Effector memory CD8-positive, alpha-beta T cell (primary cell): ENCODE measurements at regions not wholly inside any gene's neighbourhood (a gene's known extent, or its start where the extent isn't known, plus 50 kb on each side); places are given as distances from the start of the nearest gene placed in this dataset.
A peak's percentile ranks its signal among the peaks of the same experiment; 100 is the strongest.

ENCODE experiments used
- ATAC-seq: fragments of 150-1000 bp; cut with Tn5 transposase; replicated peaks from 2 replicates; pipeline ENCODE4 v1.10.0; 2021; ENCODE audit warnings: mild to moderate bottlenecking, moderate library complexity
- DNase-seq, 3 experiments: peaks; one replicate each; pipeline ENCODE4 v3.0.0; 2021
- H3K27ac Mint-ChIP-seq, 2 donors: one replicate each; pipeline ENCODE4 v1.8.0; 2022; ENCODE audit warnings: mild to moderate bottlenecking in 2 of 2, mixed read lengths in 2 of 2, moderate library complexity in 2 of 2
- H3K27me3 Mint-ChIP-seq, 2 donors: one replicate each; pipeline ENCODE4 v1.8.0; 2022; ENCODE audit warnings: mixed read lengths in 2 of 2
- H3K36me3 Mint-ChIP-seq: one replicate; pipeline ENCODE4 v1.8.0; 2022; ENCODE audit warnings: mild to moderate bottlenecking, moderate library complexity, mixed read lengths; ENCODE audit not compliant: insufficient read depth
- H3K4me1 Mint-ChIP-seq, 2 donors: one replicate each; pipeline ENCODE4 v1.8.0; 2022; ENCODE audit warnings: low read depth in 2 of 2, mixed read lengths in 2 of 2
- H3K4me3 Mint-ChIP-seq, 2 donors: one replicate each; pipeline ENCODE4 v1.8.0; 2022; ENCODE audit warnings: mild to moderate bottlenecking in 2 of 2, mixed read lengths in 2 of 2, moderate library complexity in 2 of 2
- H3K9me3 Mint-ChIP-seq, 2 donors: one replicate each; pipeline ENCODE4 v1.8.0; 2022; ENCODE audit warnings: mixed read lengths in 2 of 2

- Mint-ChIP-seq H3K27ac (no peak overlapping the region), H3K9me3 (no peaks in the 10 kb centered on the region), H3K4me1 (no peaks in the 10 kb centered on the region), H3K36me3 (no peaks in the 10 kb centered on the region), H3K4me3 (no peak overlapping the region), H3K27me3 (peaks cover 0 to 54% of the 10 kb centered on the region in 2 donors)
- no peak for ATAC-seq
- DNase-seq = no peak
Measured at GRCh38 chr20:57946559-57947315, 236.9 kb upstream of the PMEPA1 start.

DNA sequence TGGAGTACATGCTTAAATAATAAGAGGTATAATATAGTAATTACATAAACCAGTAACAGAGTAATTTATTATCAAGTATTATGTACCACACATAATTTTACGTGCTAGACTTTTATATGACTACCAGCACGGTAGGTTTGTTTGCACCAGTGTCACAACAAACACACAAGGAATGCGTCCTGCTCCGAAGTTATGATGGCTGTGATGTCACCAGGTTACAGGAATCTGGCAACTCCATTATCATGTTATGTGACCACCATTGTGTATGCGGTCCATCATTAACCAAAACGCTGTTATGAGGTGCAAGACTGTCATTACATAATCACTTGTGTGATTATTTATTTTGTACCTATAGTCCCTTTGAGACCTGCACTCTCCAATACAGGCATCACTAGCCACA lies 235.2 kb upstream of the PMEPA1 start:
- no peak for DNase-seq
- Mint-ChIP-seq H3K27me3 (peaks cover 2 to 67% of the 10 kb centered on the region in 2 donors), H3K4me3 (no peak overlapping the region), H3K27ac (no peak overlapping the region), H3K36me3 (no peaks in the 10 kb centered on the region), H3K4me1 (no peaks in the 10 kb centered on the region), H3K9me3 (no peaks in the 10 kb centered on the region)
- ATAC-seq = no peak

GRCh38 chr20:57943950-57944349 lies 234.1 kb upstream of the PMEPA1 start:
- H3K4me3 Mint-ChIP-seq = no peak overlapping the region
- DNase-seq = no peak

GRCh38 chr20:57943291-57943690 lies 233.5 kb upstream of the PMEPA1 start:
- DNase-seq (no peak), ATAC-seq (no peak)
- H3K4me1 Mint-ChIP-seq = no peaks in the 10 kb centered on the region
- no peak overlapping the region for H3K27ac Mint-ChIP-seq
- no peaks in the 10 kb centered on the region for H3K36me3 Mint-ChIP-seq
- H3K27me3 Mint-ChIP-seq = peaks cover 6 to 67% of the 10 kb centered on the region in 2 donors
- H3K9me3 Mint-ChIP-seq = no peaks in the 10 kb centered on the region
- H3K4me3 Mint-ChIP-seq = no peak overlapping the region

More at GRCh38 chr20:57943950-57944349, 234.1 kb upstream of the PMEPA1 start:
- peak overlapping the region in 1 of 2 donors; percentile 38 for H3K27ac Mint-ChIP-seq
- ATAC-seq = no peak
- no peaks in the 10 kb centered on the region for H3K36me3 Mint-ChIP-seq
- no peaks in the 10 kb centered on the region for H3K4me1 Mint-ChIP-seq
- H3K9me3 Mint-ChIP-seq = no peaks in the 10 kb centered on the region
- peaks cover 6 to 67% of the 10 kb centered on the region in 2 donors for H3K27me3 Mint-ChIP-seq

DNA sequence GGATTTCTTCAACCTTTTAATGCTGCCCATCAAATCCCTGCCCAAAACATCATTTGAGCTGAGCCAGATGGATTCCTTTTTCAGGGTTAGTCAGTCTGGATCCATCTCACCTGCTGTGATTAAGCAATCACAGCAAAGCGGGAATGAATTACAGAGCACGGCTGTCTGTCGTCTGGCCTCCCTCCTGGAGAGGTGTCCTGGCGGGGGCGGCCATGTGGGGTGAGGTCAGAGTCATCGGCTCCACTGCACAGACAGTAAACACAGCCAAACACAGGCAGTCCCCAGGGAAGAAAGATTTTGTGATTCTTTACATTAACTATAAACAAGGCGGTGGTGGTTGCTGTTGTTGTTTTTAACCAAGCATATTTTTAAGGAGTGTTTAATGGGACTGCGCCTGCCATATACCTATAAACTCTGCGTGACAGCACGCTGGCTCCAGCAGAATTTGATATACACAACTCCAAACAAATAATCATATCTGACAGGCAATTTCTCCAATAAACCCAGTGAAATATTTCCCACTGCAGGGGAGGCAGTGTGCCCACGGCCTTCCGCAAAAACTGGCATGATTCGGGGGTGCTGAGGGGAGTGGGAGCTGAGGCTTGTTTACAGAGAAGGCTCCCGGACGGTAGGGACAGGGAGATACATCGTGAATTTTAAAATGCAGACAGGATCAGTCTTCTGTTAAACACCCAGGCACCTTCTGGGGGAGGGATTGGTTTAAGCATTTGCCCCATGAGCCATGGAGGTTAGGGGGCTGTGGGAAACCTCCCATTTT lies 232.0 kb upstream of the PMEPA1 start:
- no peaks in the 10 kb centered on the region for H3K9me3 Mint-ChIP-seq
- peaks cover 16 to 67% of the 10 kb centered on the region in 2 donors for H3K27me3 Mint-ChIP-seq
- H3K4me1 Mint-ChIP-seq = peaks cover 0 to 3% of the 10 kb centered on the region in 2 donors
- ATAC-seq (no peak), DNase-seq (no peak)
- H3K36me3 Mint-ChIP-seq = no peaks in the 10 kb centered on the region
- no peak overlapping the region for H3K27ac Mint-ChIP-seq
- no peak overlapping the region for H3K4me3 Mint-ChIP-seq

DNA sequence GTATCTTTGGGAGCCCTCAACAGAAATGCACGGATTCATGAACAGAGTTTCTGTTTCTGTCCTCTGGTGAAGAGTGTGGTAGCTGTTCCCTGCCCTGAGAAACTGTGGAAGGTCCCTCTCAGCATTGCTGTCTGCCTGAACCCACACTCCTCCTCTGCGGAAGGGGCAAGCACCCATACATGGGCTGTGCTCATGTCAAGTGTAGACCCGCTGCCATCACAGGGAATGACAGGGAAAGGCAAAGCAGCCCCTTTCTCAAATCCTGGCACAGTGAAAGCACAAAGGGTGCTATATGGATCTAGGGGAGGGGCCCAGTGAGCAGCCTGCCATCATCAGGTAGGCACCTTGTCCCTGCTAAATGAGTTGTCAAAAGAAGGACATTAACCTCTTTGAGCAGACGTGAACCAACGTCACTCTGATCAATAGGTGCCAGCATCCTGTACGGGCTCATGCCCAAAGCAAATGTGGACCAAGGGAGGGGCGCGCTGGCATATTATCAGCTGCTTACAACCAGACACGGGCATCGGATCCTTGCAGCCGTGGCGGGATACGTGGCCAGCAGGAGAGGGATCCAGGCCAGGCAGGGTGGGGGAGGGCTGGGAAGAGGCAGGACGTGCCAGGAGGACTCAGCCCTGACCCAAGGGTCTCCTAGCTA lies 231.2 kb upstream of the PMEPA1 start:
- DNase-seq (no peak), ATAC-seq (no peak)
- Mint-ChIP-seq H3K4me1 (peaks cover 0 to 3% of the 10 kb centered on the region in 2 donors), H3K27ac (no peak overlapping the region), H3K36me3 (no peaks in the 10 kb centered on the region), H3K9me3 (no peaks in the 10 kb centered on the region), H3K4me3 (no peak overlapping the region), H3K27me3 (peaks cover 19 to 70% of the 10 kb centered on the region in 2 donors)

DNA sequence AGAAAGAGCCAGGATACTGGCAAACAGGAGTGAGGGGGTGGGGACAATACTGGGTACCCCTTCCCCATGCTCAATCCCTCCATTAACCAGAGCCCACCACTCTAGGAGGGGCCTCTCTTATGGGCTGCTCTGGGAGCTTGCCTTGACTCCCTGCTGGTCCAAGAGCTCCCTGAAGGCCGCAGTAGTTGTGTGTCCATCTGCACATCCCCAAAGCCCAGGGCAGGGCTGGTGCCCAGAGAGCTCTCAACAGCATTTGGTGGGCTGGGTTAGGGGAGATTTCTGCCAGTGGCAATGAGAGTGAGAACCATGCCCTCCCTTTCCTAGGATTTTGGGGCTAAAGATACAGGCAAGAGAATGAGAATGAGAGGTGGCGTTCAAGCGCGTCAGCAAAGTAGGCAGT lies 230.6 kb upstream of the PMEPA1 start:
- Mint-ChIP-seq H3K4me1 (peaks cover 0 to 3% of the 10 kb centered on the region in 2 donors), H3K27ac (no peak overlapping the region), H3K4me3 (no peak overlapping the region), H3K36me3 (no peaks in the 10 kb centered on the region), H3K9me3 (no peaks in the 10 kb centered on the region), H3K27me3 (peaks cover 25 to 76% of the 10 kb centered on the region in 2 donors)
- DNase-seq = no peak
- ATAC-seq = no peak

- Mint-ChIP-seq H3K27me3 (peaks cover 34 to 84% of the 10 kb centered on the region in 2 donors), H3K4me1 (peaks cover 0 to 3% of the 10 kb centered on the region in 2 donors), H3K9me3 (no peaks in the 10 kb centered on the region), H3K36me3 (no peaks in the 10 kb centered on the region), H3K27ac (no peak overlapping the region), H3K4me3 (no peak overlapping the region)
- no peak for ATAC-seq
- no peak for DNase-seq
Measured at GRCh38 chr20:57939499-57939898, 229.7 kb upstream of the PMEPA1 start.

DNA sequence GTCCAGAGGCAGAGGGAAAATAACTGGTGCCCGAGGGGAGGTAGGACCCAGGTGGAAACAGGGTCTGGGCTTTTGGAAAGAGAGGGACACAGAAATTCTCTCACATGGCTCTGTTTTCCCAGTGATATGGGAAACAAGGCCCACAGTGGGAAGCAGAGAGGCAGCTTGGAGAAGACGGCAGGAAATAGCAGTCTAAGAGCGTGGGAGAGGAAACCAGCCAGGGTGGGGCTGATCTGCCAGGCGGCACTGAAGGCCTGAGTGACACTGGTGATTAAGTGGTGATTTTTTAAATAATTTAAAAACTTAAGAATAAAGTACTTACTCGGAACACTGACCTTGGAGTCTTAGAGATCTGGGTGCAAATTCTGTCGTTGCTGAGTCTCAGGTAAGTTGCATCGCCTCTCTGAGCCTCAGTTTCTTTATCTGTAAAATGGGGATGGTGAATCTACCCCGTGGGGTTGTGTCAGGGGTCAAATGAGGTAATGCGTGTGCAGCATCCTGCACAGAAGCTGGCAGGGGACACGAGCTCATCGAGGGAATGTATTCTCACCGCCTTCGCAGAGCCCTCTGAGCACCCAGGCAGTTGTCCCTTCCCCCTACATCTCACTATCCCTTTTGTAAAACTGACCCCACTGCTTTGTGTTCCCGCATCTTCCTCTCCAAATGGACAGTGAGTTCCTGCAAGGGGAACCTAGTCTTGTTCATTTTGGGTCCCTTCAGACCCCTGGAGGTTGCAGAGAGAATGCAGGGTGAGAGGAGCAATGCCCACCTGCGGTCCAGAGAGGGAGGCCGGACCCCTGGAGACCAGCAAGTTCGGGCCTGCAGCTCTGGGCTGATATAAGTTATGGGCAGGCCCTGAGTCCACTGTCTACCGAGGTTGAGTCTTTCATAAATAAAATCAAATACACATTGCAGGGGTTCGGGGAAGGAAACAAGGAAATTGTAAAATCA lies 228.6 kb upstream of the PMEPA1 start:
- H3K4me1 Mint-ChIP-seq = peaks cover 0 to 3% of the 10 kb centered on the region in 2 donors
- no peak overlapping the region for H3K4me3 Mint-ChIP-seq
- no peaks in the 10 kb centered on the region for H3K36me3 Mint-ChIP-seq
- no peaks in the 10 kb centered on the region for H3K9me3 Mint-ChIP-seq
- ATAC-seq = no peak
- peaks cover 40 to 77% of the 10 kb centered on the region in 2 donors for H3K27me3 Mint-ChIP-seq
- H3K27ac Mint-ChIP-seq = peak overlapping the region in 1 of 2 donors; percentile 9
- no peak for DNase-seq

DNA sequence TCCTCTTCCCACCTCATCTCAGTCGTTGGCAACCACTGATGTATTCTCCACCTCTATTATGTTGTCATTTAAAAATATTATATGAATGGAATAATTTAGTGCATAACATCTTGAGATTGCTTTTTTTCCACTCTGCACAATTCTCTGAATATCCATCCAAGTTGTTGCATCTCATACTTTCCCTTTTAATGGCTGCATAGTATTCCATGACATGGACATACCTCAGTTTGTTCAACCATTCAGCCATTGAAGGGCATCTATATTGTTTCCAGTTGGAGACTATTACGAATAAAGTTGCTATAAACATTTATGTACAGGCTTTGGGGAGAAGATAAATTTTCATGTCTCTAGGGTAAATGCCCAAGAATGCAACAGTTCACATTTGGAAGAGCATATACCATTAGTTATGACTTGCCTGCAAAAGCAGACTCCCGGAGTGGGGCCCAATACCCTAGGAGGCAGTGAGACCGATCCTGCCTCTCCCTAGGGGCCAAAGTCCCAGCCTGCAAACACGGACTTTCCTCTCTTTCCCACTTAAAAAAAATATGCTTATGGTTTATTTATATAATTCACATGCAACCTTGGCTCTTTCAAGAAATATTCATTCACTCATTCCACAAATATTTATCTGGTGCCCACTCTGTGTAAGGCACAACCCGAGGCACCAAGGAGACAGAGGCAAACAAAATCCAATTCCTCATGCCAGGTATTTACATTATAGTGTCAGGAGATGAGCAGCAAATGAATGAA lies 227.0 kb upstream of the PMEPA1 start:
- H3K27me3 Mint-ChIP-seq = peaks cover 40 to 64% of the 10 kb centered on the region in 2 donors
- H3K9me3 Mint-ChIP-seq = no peaks in the 10 kb centered on the region
- H3K4me1 Mint-ChIP-seq = peaks cover 0 to 3% of the 10 kb centered on the region in 2 donors
- no peaks in the 10 kb centered on the region for H3K36me3 Mint-ChIP-seq
- DNase-seq (no peak), ATAC-seq (no peak)
- no peak overlapping the region for H3K27ac Mint-ChIP-seq
- H3K4me3 Mint-ChIP-seq = no peak overlapping the region

GRCh38 chr20:57934913-57935312 lies 225.1 kb upstream of the PMEPA1 start:
- Mint-ChIP-seq H3K9me3 (no peaks in the 10 kb centered on the region), H3K4me3 (no peak overlapping the region), H3K4me1 (peaks cover 0 to 3% of the 10 kb centered on the region in 2 donors), H3K27ac (no peak overlapping the region), H3K27me3 (peaks cover 40 to 47% of the 10 kb centered on the region in 2 donors), H3K36me3 (no peaks in the 10 kb centered on the region)
- DNase-seq = no peak
- no peak for ATAC-seq
